PC-9 (cell line): ENCODE measurements at regions not wholly inside any gene's neighbourhood (a gene's known extent, or its start where the extent isn't known, plus 50 kb on each side); places are given as distances from the start of the nearest gene placed in this dataset.
"Not testable (repeated sequence)": the region's sequence is repeated elsewhere in the genome, so short reads cannot be mapped to it uniquely, and the experiment has no call there.

ENCODE experiments used
- BruUV-seq: library from RNA; stranded (reverse); fragments of 400-500 nt; replicated peaks from 2 replicates; lab custom pipeline; 2021; lab: Mats Ljungman, UMichigan
- CTCF ChIA-PET: fragments of 300-600 bp; sonication (Branson Sonifier 250); formaldehyde crosslinking; loops from one replicate; lab custom pipeline; 2022; ENCODE audit warnings: antibody characterized with exemption; lab: Charles Lee
- POLR2A ChIA-PET: fragments of 300-600 bp; sonication (Branson Sonifier 250); formaldehyde crosslinking; loops from one replicate; lab custom pipeline; 2022; ENCODE audit warnings: antibody characterized with exemption; ENCODE audit not compliant: unreplicated experiment; lab: Charles Lee
- DNase-seq, 2 experiments: peaks; one replicate each; pipeline versions ENCODE4 v3.0.0 to v3.0.0-alpha.2; 2015 to 2022; ENCODE audit warnings: mixed read lengths in 1 of 2
- H2AFZ ChIP-seq: fragments of 200-600 bp; sonication (generic); 2 replicates; pipeline ENCODE4 v1.8.1; 2017; ENCODE audit warnings: antibody characterized with exemption
- H3F3A ChIP-seq: fragments of 200-600 bp; sonication (generic); 2 replicates; pipeline ENCODE4 v1.8.1; 2017; ENCODE audit warnings: antibody characterized with exemption, mild to moderate bottlenecking, low read depth; ENCODE audit not compliant: insufficient read depth
- H3K27ac ChIP-seq: fragments of 200-600 bp; sonication (generic); 2 replicates; pipeline ENCODE4 v1.6.1; 2016; ENCODE audit warnings: mixed run types
- H3K27me3 ChIP-seq: fragments of 200-600 bp; sonication (generic); 2 replicates; pipeline ENCODE4 v1.6.1; 2016; ENCODE audit warnings: low read depth, mixed run types; ENCODE audit not compliant: insufficient read depth
- H3K36me3 ChIP-seq: fragments of 200-600 bp; sonication (generic); 2 replicates; pipeline ENCODE4 v1.6.1; 2016; ENCODE audit warnings: low read depth, mixed run types
- H3K4me1 ChIP-seq: fragments of 200-600 bp; sonication (generic); replicated peaks from 2 replicates; pipeline ENCODE4 v1.6.1; 2016; ENCODE audit warnings: mixed run types; ENCODE audit not compliant: insufficient read depth
- H3K4me2 ChIP-seq: fragments of 200-600 bp; sonication (generic); 2 replicates; pipeline ENCODE4 v1.6.1; 2017; ENCODE audit warnings: mixed run types
- H3K4me3 ChIP-seq: fragments of 200-600 bp; sonication (generic); 2 replicates; pipeline ENCODE4 v1.6.1; 2016; ENCODE audit warnings: mixed run types
- H3K79me2 ChIP-seq: fragments of 200-600 bp; sonication (generic); 2 replicates; pipeline ENCODE4 v1.6.1; 2017; ENCODE audit warnings: low read depth, mixed run types
- H3K9me2 ChIP-seq: fragments of 200-600 bp; sonication (generic); 2 replicates; pipeline ENCODE4 v1.8.1; 2017; ENCODE audit warnings: mild to moderate bottlenecking; ENCODE audit not compliant: insufficient read depth
- H3K9me3 ChIP-seq: fragments of 200-600 bp; sonication (generic); 2 replicates; pipeline ENCODE4 v1.8.1; 2016; ENCODE audit warnings: low read depth; ENCODE audit not compliant: insufficient read depth
- H4K20me1 ChIP-seq: fragments of 200-600 bp; sonication (generic); 2 replicates; pipeline ENCODE4 v1.8.1; 2017; ENCODE audit not compliant: insufficient read depth
- EZH2 ChIP-seq: fragments of 200-600 bp; sonication (generic); IDR thresholded peaks from 2 replicates; pipeline ENCODE4 v1.8.0; 2017; ENCODE audit warnings: antibody characterized with exemption, low read depth
- intact Hi-C: fragments of 100-400 bp; cut with micrococcal nuclease; formaldehyde crosslinking; loops from one replicate; pipeline ENCODE4 v1.10.0; 2022; ENCODE audit not compliant: unreplicated experiment
- TF ChIP-seq, protein P1 (sequence below): fragments of 200-600 bp; sonication (generic); conservative IDR thresholded peaks from 2 replicates; pipeline ENCODE4 v1.6.1; 2017; ENCODE audit warnings: mixed run types, antibody characterized with exemption, mild to moderate bottlenecking, moderate library complexity

- Histone ChIP-seq H3K27me3 (no peaks in the 10 kb centered on the region), H2AFZ (no peak overlapping the region), H3K9me2 (no peaks in the 10 kb centered on the region), H3K36me3 (no peaks in the 10 kb centered on the region), H3F3A (no peaks in the 10 kb centered on the region), H3K9me3 (no peaks in the 10 kb centered on the region), H3K79me2 (no peaks in the 10 kb centered on the region), H3K4me1 (no peaks in the 10 kb centered on the region), H3K27ac (no peak overlapping the region), H3K4me2 (no peak overlapping the region), H3K4me3 (no peak overlapping the region), H4K20me1 (no peaks in the 10 kb centered on the region)
- CTCF ChIA-PET: no interaction called here
- DNase-seq: peak in 1 of 2 experiments; percentile 5
- no peak for TF ChIP-seq EZH2
- TF ChIP-seq, protein P1, sequence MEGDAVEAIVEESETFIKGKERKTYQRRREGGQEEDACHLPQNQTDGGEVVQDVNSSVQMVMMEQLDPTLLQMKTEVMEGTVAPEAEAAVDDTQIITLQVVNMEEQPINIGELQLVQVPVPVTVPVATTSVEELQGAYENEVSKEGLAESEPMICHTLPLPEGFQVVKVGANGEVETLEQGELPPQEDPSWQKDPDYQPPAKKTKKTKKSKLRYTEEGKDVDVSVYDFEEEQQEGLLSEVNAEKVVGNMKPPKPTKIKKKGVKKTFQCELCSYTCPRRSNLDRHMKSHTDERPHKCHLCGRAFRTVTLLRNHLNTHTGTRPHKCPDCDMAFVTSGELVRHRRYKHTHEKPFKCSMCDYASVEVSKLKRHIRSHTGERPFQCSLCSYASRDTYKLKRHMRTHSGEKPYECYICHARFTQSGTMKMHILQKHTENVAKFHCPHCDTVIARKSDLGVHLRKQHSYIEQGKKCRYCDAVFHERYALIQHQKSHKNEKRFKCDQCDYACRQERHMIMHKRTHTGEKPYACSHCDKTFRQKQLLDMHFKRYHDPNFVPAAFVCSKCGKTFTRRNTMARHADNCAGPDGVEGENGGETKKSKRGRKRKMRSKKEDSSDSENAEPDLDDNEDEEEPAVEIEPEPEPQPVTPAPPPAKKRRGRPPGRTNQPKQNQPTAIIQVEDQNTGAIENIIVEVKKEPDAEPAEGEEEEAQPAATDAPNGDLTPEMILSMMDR: no peak
- intact Hi-C loops: no loop called here
- POLR2A ChIA-PET: interaction anchor here (0.6 kb wide), 1 partner anchor 126 kb away, joined by 13 read pairs; no protein-coding TSS in a partner anchor
- BruUV-seq: no TSS peak
These were observed 1412.1 kb downstream of the EFNA5 start for GRCh38 chr5:106258591-106259125.

DNA sequence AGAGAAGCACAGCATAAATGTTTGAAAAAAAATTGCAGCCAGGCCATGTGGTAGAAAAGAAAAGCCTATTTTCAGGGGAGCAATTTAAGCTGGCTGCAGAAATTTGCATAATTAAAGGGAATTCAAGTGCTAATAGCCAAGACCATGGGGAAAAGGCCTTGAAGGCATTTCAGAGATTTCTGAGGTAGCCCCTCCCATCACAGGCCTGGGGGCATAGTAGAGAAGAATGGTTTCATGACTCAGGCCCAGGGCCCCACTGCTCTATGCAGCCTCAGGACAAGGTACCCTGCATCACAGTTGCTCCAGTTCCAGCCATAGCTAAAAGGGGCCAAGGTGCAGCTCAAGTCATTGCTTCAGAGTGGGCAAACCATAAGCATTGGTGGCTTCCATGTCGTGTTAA lies 1416.0 kb downstream of the EFNA5 start:
- Histone ChIP-seq H3K9me3 (no peaks in the 10 kb centered on the region), H3K4me1 (no peaks in the 10 kb centered on the region), H3K36me3 (no peaks in the 10 kb centered on the region), H3K27me3 (no peaks in the 10 kb centered on the region), H3K4me3 (no peak overlapping the region), H3K27ac (no peak overlapping the region), H3K9me2 (no peaks in the 10 kb centered on the region), H4K20me1 (no peaks in the 10 kb centered on the region), H3F3A (no peaks in the 10 kb centered on the region), H2AFZ (no peak overlapping the region), H3K4me2 (no peak overlapping the region), H3K79me2 (no peaks in the 10 kb centered on the region)
- ChIA-PET POLR2A (no interaction called here), CTCF (no interaction called here)
- no peak for TF ChIP-seq EZH2
- TF ChIP-seq, protein P1: no peak
- BruUV-seq: no TSS peak
- intact Hi-C loops: no loop called here
- no peak for DNase-seq

DNA sequence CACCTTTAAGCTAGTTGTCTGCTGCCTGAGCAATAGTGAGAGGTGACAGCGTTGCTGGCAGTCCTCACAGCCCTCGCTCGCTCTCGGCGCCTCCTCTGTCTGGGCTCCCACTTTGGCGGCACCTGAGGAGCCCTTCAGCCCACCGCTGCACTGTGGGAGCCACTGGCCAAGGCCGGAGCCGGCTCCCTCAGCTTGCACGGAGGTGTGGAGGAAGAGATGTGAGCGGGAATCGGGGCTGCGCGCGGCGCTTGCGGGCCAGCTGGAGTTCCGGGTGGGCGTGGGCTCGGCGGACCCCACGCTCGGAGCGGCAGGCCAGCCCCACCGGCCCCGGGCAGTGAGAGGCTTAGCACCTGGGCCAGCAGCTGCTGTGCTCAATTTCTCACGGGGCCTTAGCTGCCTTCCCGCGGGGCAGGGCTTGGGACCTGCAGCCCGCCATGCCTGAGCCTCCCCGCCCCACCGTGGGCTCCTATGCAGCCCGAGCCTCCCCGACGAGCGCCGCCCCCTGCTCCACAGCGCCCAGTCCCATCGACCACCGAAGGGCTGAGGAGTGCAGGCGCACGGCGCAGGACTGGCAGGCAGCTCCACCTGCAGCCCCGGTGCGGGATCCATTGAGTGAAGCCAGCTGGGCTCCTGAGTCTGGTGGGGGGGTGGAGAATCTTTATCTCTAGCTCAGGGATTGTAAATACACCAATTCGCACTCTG lies 1424.5 kb downstream of the EFNA5 start:
- H3K9me2 ChIP-seq, H3K4me2 ChIP-seq, H3K4me1 ChIP-seq, H3K36me3 ChIP-seq, H3K4me3 ChIP-seq, H3F3A ChIP-seq, H3K79me2 ChIP-seq, H3K9me3 ChIP-seq, H3K27me3 ChIP-seq, H2AFZ ChIP-seq, H3K27ac ChIP-seq, DNase-seq, BruUV-seq, CTCF ChIA-PET, intact Hi-C loops, H4K20me1 ChIP-seq: not testable (repeated sequence)
- POLR2A ChIA-PET: interaction anchor here (0.6 kb wide), 1 partner anchor 232 kb away, joined by 4 read pairs; no protein-coding TSS in a partner anchor
